SK-N-SH (cell line): ENCODE measurements at regions not wholly inside any gene's neighbourhood (a gene's known extent, or its start where the extent isn't known, plus 50 kb on each side); places are given as distances from the start of the nearest gene placed in this dataset.

Experiments used
- EZH2phosphoT487 ChIP-seq: fragments of 200-600 bp; sonication (generic); IDR thresholded peaks from 2 replicates; pipeline ENCODE4 v1.6.1; 2017; ENCODE audit warnings: low read depth, mixed run types, mild to moderate bottlenecking, antibody characterized with exemption, moderate library complexity, borderline replicate concordance
- FOXM1 ChIP-seq: IDR thresholded peaks from 2 replicates; pipeline ENCODE4 v1.4.0; 2012; ENCODE audit warnings: low read depth, mild to moderate bottlenecking
- JUND ChIP-seq: IDR thresholded peaks from 2 replicates; pipeline ENCODE4 v1.4.0; 2012
- NRF1 ChIP-seq: IDR thresholded peaks from 2 replicates; pipeline ENCODE4 v1.6.1; 2012; ENCODE audit warnings: low read depth, mild to moderate bottlenecking, low read length
- POLR2AphosphoS5 ChIP-seq: IDR thresholded peaks from 2 replicates; pipeline ENCODE4 v1.6.1; 2012; ENCODE audit warnings: low read depth, low read length
- SIN3A ChIP-seq: IDR thresholded peaks from 2 replicates; pipeline ENCODE4 v1.6.1; 2012; ENCODE audit warnings: low read depth, mild to moderate bottlenecking, low read length, moderate library complexity, borderline replicate concordance
- YY1 ChIP-seq: IDR thresholded peaks from 2 replicates; pipeline ENCODE4 v1.4.0; 2012; ENCODE audit warnings: low read depth, mild to moderate bottlenecking
- TF ChIP-seq, protein P1 (sequence below): fragments of 200-600 bp; sonication (generic); IDR thresholded peaks from 2 replicates; pipeline ENCODE4 v1.6.1; 2017; ENCODE audit warnings: antibody characterized with exemption, mild to moderate bottlenecking, moderate library complexity

DNA sequence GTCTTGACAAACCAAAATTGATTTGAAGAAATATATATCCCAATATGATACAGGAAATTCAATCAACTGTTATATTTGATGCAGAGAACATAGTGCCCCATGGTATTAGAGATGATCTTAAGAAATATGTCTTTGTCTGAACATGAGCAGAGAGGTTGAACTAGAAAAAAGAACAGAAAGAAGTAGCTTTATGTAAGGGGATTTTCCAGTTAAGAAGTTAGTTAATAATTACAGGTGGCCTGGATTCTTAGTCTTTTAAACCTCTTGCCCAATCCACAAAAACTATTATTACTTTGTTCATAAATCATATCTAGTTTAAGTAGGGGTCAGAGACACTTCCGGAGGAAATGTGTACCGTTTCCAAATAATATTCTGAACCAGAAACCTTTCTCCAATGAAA lies 1186.7 kb upstream of the EPHA6 start:
- TF ChIP-seq, protein P1, sequence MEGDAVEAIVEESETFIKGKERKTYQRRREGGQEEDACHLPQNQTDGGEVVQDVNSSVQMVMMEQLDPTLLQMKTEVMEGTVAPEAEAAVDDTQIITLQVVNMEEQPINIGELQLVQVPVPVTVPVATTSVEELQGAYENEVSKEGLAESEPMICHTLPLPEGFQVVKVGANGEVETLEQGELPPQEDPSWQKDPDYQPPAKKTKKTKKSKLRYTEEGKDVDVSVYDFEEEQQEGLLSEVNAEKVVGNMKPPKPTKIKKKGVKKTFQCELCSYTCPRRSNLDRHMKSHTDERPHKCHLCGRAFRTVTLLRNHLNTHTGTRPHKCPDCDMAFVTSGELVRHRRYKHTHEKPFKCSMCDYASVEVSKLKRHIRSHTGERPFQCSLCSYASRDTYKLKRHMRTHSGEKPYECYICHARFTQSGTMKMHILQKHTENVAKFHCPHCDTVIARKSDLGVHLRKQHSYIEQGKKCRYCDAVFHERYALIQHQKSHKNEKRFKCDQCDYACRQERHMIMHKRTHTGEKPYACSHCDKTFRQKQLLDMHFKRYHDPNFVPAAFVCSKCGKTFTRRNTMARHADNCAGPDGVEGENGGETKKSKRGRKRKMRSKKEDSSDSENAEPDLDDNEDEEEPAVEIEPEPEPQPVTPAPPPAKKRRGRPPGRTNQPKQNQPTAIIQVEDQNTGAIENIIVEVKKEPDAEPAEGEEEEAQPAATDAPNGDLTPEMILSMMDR, result no peak
- TF ChIP-seq JUND (no peak), EZH2phosphoT487 (no peak), SIN3A (no peak), NRF1 (no peak), POLR2AphosphoS5 (no peak), FOXM1 (no peak), YY1 (no peak)
